Cortex of kidney (tissue), 1 donor: ENCODE measurements at regions not wholly inside any gene's neighbourhood (a gene's known extent, or its start where the extent isn't known, plus 50 kb on each side); places are given as distances from the start of the nearest gene placed in this dataset.
"Not testable (repeated sequence)": the region's sequence is repeated elsewhere in the genome, so short reads cannot be mapped to it uniquely, and the experiment has no call there.

ENCODE experiments used
- DNase-seq: peaks from one replicate; lab custom pipeline; 2025; lab: John Stamatoyannopoulos, UW

GRCh38 chr5:116887104-116887503, 312.5 kb upstream of the SEMA6A start:
- DNase-seq, result no peak

- DNase-seq, result no peak
These were observed 311.2 kb upstream of the SEMA6A start for GRCh38 chr5:116885825-116886224.

- DNase-seq, result no peak
These were observed 309.3 kb upstream of the SEMA6A start for GRCh38 chr5:116883875-116884274.

- DNase-seq, result no peak
These were observed 307.4 kb upstream of the SEMA6A start for GRCh38 chr5:116881921-116882531.

- no peak for DNase-seq
These were observed 306.0 kb upstream of the SEMA6A start for GRCh38 chr5:116880601-116881000.

- DNase-seq, result no peak
These were observed 305.5 kb upstream of the SEMA6A start for GRCh38 chr5:116880150-116880549.

GRCh38 chr5:116876240-116876840, 301.7 kb upstream of the SEMA6A start:
- DNase-seq, result no peak

GRCh38 chr5:116872986-116873385, 298.4 kb upstream of the SEMA6A start:
- DNase-seq, result no peak

GRCh38 chr5:116872486-116872885, 297.9 kb upstream of the SEMA6A start:
- no peak for DNase-seq

- DNase-seq, result not testable (repeated sequence)
These were observed 293.2 kb upstream of the SEMA6A start for GRCh38 chr5:116867825-116868224.

GRCh38 chr5:116865651-116866050, 291.0 kb upstream of the SEMA6A start:
- no peak for DNase-seq

GRCh38 chr5:116864838-116865190, 290.2 kb upstream of the SEMA6A start:
- DNase-seq, result no peak

GRCh38 chr5:116864157-116864837, 289.7 kb upstream of the SEMA6A start:
- no peak for DNase-seq

GRCh38 chr5:116862632-116863455, 288.2 kb upstream of the SEMA6A start:
- DNase-seq, result no peak

- DNase-seq, result no peak
These were observed 287.0 kb upstream of the SEMA6A start for GRCh38 chr5:116861666-116862065.

GRCh38 chr5:116861097-116861496, 286.5 kb upstream of the SEMA6A start:
- DNase-seq, result no peak

GRCh38 chr5:116859666-116860320, 285.2 kb upstream of the SEMA6A start:
- no peak for DNase-seq

- DNase-seq, result no peak
These were observed 284.2 kb upstream of the SEMA6A start for GRCh38 chr5:116858705-116859333.

- not testable (repeated sequence) for DNase-seq
These were observed 283.4 kb upstream of the SEMA6A start for GRCh38 chr5:116858020-116858419.

GRCh38 chr5:116856271-116856670, 281.6 kb upstream of the SEMA6A start:
- DNase-seq, result no peak

GRCh38 chr5:116853992-116854391, 279.4 kb upstream of the SEMA6A start:
- no peak for DNase-seq
